GM12878 (cell line): ENCODE measurements at regions not wholly inside any gene's neighbourhood (a gene's known extent, or its start where the extent isn't known, plus 50 kb on each side); places are given as distances from the start of the nearest gene placed in this dataset.

Source experiments
- BHLHE40 ChIP-seq, 2 experiments: fragments of 450-650 bp in 1 of 2; IDR thresholded peaks; 2 replicates each; pipeline ENCODE4 v1.6.1; 2011 to 2017; ENCODE audit warnings: low read depth in 2 of 2, borderline replicate concordance in 1 of 2, improper control_type of control experiment in 1 of 2, low read length in 1 of 2, mild to moderate bottlenecking in 1 of 2
- CEBPZ ChIP-seq: fragments of 150-350 bp; IDR thresholded peaks from 2 replicates; pipeline ENCODE4 v1.6.1; 2016; ENCODE audit warnings: low read depth, low read length
- CHD2 ChIP-seq: IDR thresholded peaks from 2 replicates; pipeline ENCODE4 v1.6.1; 2011; ENCODE audit warnings: low read depth, low read length, improper control_type of control experiment, borderline replicate concordance
- CTCF ChIP-seq, 3 experiments: IDR thresholded peaks in 2 of 3; conservative IDR thresholded peaks in 1 of 3; 2 replicates each; pipeline ENCODE4 v1.5.1; 2011; ENCODE audit warnings: low read depth in 3 of 3, low read length in 3 of 3, mild to moderate bottlenecking in 3 of 3, control low read depth in 2 of 3, moderate library complexity in 2 of 3, inconsistent platforms in 1 of 3, mixed read lengths in 1 of 3; ENCODE audit not compliant: control insufficient read depth in 2 of 3, insufficient read depth in 1 of 3; ENCODE audit errors: extremely low read depth in 1 of 3
- FOXM1 ChIP-seq: IDR thresholded peaks from 2 replicates; pipeline ENCODE4 v1.6.1; 2012; ENCODE audit warnings: low read depth, mild to moderate bottlenecking, inconsistent platforms, low read length, moderate library complexity
- HDGF ChIP-seq: fragments of 450-650 bp; IDR thresholded peaks from 2 replicates; pipeline ENCODE4 v1.6.1; 2016; ENCODE audit warnings: antibody characterized with exemption
- KDM1A ChIP-seq: fragments of 200-600 bp; sonication (generic); IDR thresholded peaks from 2 replicates; pipeline ENCODE4 v1.6.1; 2016; ENCODE audit warnings: borderline replicate concordance
- LARP7 ChIP-seq: fragments of 450-650 bp; IDR thresholded peaks from 2 replicates; pipeline ENCODE4 v1.6.1; 2017; ENCODE audit warnings: mild to moderate bottlenecking
- NBN ChIP-seq: fragments of 450-650 bp; IDR thresholded peaks from 2 replicates; pipeline ENCODE4 v1.6.1; 2016
- POLR2A ChIP-seq: IDR thresholded peaks from 2 replicates; pipeline ENCODE4 v1.6.1; 2011; ENCODE audit warnings: low read depth, mild to moderate bottlenecking, low read length
- POLR2AphosphoS5 ChIP-seq: IDR thresholded peaks from 2 replicates; pipeline ENCODE4 v1.6.1; 2011; ENCODE audit warnings: mild to moderate bottlenecking, low read length, inconsistent platforms
- RB1 ChIP-seq: fragments of 450-650 bp; formaldehyde crosslinking; IDR thresholded peaks from 2 replicates; pipeline ENCODE4 v1.6.1; 2017; ENCODE audit warnings: mild to moderate bottlenecking, borderline replicate concordance
- TARDBP ChIP-seq: IDR thresholded peaks from 2 replicates; pipeline ENCODE4 v1.6.1; 2016; ENCODE audit warnings: borderline replicate concordance
- ZBTB4 ChIP-seq: fragments of 450-650 bp; formaldehyde crosslinking; IDR thresholded peaks from 2 replicates; pipeline ENCODE4 v1.4.0; 2022; ENCODE audit warnings: mild to moderate bottlenecking, moderate library complexity

GRCh38 chr2:175872721-175873120 lies 129.3 kb downstream of the LNPK start:
- TF ChIP-seq TARDBP (no peak), HDGF (no peak), POLR2AphosphoS5 (no peak), BHLHE40 (IDR thresholded peaks at IDR 0.05; ENCODE audit: borderline replicate concordance in 1 of 2, low read depth in 2 of 2, low read length in 1 of 2) (no peak), CTCF (IDR thresholded peaks at IDR 0.05 in 2 of 3, conservative IDR thresholded peaks at IDR 0.05 in 1 of 3; ENCODE audit: control insufficient read depth in 2 of 3, extremely low read depth in 1 of 3, insufficient read depth in 1 of 3, low read depth in 3 of 3, low read length in 3 of 3) (no peak), CHD2 (no peak), KDM1A (no peak), CEBPZ (no peak), NBN (no peak), RB1 (no peak), ZBTB4 (CRISPR knock-in tag) (no peak), POLR2A (no peak), FOXM1 (no peak), LARP7 (no peak)
